ENCODE measurements at regions not wholly inside any gene's neighbourhood (a gene's known extent, or its start where the extent isn't known, plus 50 kb on each side); places are given as distances from the start of the nearest gene placed in this dataset.

DNA sequence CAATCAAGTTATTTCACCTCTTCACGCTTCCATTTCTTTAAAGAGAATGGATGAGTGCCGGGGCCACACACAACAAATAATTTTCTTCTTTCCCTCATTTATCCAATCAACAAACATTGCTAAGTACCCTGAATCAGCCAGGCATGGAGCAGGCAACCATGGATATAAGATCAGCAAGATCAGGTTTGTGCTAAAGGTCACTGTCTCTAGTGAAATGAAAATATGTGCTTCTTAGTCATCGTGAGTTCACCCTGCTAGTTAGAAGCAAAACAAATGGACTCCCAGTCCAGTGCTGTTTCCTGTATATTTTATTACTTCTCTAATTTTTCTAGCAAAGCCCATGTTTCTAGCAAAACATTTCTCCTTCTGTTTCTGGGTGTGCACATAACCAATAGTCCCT, 629.2 kb downstream of the BNC2 start:
- peak overlapping the region; percentile 47 for H3K27ac ChIP-seq (ENCODE audit: low read depth, low read length)
- no peaks in the 10 kb centered on the region for H3K27me3 ChIP-seq (ENCODE audit: insufficient read depth, low read length)
- 0 out of 2 replicates have a peak overlapping the region, but pooled peaks have one; percentile 6 for H3K4me3 ChIP-seq (ENCODE audit: low read depth, low read length)
- H2AFZ ChIP-seq (ENCODE audit: low read length, unreplicated experiment): no peak overlapping the region
- H3K4me1 ChIP-seq (ENCODE audit: control insufficient read depth, insufficient read depth, low read length, unreplicated experiment): peaks cover 49% of the 10 kb centered on the region
- H3K36me3 ChIP-seq (ENCODE audit: insufficient read depth, low read length): no peaks in the 10 kb centered on the region
- H3K79me2 ChIP-seq (ENCODE audit: control insufficient read depth, insufficient read depth, low read length, unreplicated experiment): no peaks in the 10 kb centered on the region

DNA sequence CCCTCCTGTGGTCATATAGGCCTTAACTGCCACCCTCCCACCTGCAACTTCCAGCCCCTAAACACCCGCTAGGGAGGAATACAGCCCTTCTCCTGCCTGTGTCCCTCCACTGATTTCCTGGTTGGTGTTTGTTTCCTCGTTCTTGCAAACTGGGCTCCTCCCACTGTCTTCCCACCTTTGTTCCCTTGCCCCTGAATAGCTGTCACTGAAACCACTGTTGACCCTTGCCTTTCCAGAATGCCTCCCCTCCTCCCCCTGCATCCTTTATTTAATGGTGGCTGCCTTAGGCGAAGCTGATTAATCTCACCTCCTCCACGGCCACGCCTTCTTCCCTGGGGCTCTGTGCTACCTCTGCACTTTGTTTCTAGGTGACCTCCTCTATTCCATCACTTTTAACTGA, 626.7 kb downstream of the BNC2 start:
- H3K4me3 ChIP-seq (ENCODE audit: low read depth, low read length): no peak overlapping the region
- H3K36me3 ChIP-seq (ENCODE audit: insufficient read depth, low read length): no peaks in the 10 kb centered on the region
- no peak overlapping the region for H2AFZ ChIP-seq (ENCODE audit: low read length, unreplicated experiment)
- H3K27ac ChIP-seq (ENCODE audit: low read depth, low read length): no peak overlapping the region
- peaks cover 55% of the 10 kb centered on the region for H3K4me1 ChIP-seq (ENCODE audit: control insufficient read depth, insufficient read depth, low read length, unreplicated experiment)
- H3K79me2 ChIP-seq (ENCODE audit: control insufficient read depth, insufficient read depth, low read length, unreplicated experiment): no peaks in the 10 kb centered on the region
- H3K27me3 ChIP-seq (ENCODE audit: insufficient read depth, low read length): no peaks in the 10 kb centered on the region

DNA sequence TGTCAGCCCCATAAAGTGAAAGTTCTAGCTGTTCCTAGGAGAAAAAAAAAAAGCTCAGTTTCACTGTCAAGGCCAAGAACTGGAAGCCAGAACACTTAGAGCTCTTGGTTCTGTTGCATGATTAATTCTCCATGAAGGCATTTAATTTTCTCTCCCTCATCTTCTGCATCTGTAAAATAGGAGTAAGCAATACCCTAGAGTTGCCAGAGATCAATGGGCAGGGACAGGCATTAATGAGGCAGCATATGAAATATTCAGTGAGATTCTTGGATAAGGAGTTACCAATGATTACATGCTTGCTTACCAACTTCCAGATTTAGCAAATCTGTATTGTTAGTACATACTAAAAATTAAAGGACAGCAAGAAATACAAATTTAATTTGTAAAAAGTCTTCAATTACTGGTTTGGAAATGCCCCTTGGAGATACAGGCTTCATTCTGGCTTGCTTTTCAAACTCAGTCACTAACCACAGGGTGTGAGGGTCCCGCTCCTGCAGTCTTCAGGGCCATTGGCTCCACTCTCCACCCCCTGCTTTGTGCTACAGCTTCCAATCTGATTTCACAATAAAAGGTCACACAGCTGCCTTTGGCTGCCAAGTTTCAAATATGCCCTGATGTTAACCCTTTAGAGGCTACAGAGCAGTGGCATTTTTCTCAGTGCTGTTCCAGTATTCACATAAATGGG, 624.6 kb downstream of the BNC2 start:
- Histone ChIP-seq H3K27me3 (ENCODE audit: insufficient read depth, low read length) (no peaks in the 10 kb centered on the region), H3K4me3 (ENCODE audit: low read depth, low read length) (peak overlapping the region; percentile 28; the same call in 1 of the 2 replicates), H3K79me2 (ENCODE audit: control insufficient read depth, insufficient read depth, low read length, unreplicated experiment) (no peaks in the 10 kb centered on the region), H3K27ac (ENCODE audit: low read depth, low read length) (peak overlapping the region; percentile 68), H3K4me1 (ENCODE audit: control insufficient read depth, insufficient read depth, low read length, unreplicated experiment) (peaks cover 45% of the 10 kb centered on the region), H2AFZ (ENCODE audit: low read length, unreplicated experiment) (no peak overlapping the region), H3K36me3 (ENCODE audit: insufficient read depth, low read length) (no peaks in the 10 kb centered on the region)

- peaks cover 36% of the 10 kb centered on the region for H3K4me1 ChIP-seq (ENCODE audit: control insufficient read depth, insufficient read depth, low read length, unreplicated experiment)
- H3K36me3 ChIP-seq (ENCODE audit: insufficient read depth, low read length): no peaks in the 10 kb centered on the region
- no peak overlapping the region for H2AFZ ChIP-seq (ENCODE audit: low read length, unreplicated experiment)
- no peaks in the 10 kb centered on the region for H3K27me3 ChIP-seq (ENCODE audit: insufficient read depth, low read length)
- no peaks in the 10 kb centered on the region for H3K79me2 ChIP-seq (ENCODE audit: control insufficient read depth, insufficient read depth, low read length, unreplicated experiment)
- H3K4me3 ChIP-seq (ENCODE audit: low read depth, low read length): no peak overlapping the region
- peak overlapping the region; percentile 68 for H3K27ac ChIP-seq (ENCODE audit: low read depth, low read length)
Observed at GRCh38 chr9:16246785-16247184, 623.7 kb downstream of the BNC2 start.

DNA sequence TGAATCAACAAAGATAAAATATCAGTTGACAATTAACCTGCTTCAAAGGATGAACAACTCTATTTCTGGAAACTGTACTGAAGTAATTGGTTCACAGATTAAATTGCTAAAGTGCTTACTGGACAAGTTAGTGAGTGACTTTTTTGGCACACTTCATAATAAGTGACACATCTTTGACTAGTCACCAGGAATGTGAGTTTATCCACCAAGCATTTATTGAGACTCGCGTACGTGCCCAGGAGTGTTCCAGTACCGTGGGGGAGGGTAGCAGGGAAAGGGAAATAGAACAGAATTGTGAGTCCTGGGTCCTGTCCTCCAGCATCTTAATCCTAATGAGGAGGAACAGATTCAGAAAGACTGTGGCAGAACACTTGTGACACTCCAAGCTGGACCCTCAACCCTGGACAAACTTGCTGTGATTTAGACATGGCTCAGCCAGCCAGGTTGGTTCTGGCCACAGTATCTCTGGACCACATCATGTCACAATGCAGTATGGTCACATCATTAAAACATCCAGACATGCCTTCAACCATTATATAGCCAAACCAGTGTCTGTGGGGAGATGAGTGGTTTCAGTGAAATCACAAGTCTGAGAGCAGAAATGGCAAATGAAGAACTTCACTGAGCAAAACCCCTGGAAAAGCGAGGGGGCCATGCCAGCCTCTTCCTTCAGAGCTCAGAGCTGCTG, 623.1 kb downstream of the BNC2 start:
- peak overlapping the region; percentile 68 for H3K27ac ChIP-seq (ENCODE audit: low read depth, low read length)

DNA sequence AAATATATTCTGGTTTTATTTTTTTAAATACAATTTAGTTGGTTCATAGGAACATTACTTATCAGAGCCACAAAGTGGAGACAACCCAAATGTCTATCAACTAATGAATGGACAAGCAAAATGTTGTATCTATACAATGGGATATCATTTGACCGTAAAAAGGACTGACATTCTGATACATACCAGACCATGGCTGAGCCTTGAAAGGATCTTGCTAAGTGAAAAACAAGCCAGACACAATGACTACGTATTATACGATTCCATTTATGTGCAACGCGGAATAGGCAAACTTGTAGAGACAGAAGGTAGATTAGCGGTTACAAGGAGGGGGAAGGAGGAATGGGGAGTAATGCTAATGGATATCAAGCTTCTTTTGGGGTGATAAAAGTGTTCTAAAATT, 621.6 kb downstream of the BNC2 start:
- Histone ChIP-seq H3K4me3 (ENCODE audit: low read depth, low read length) (no peak overlapping the region), H2AFZ (ENCODE audit: low read length, unreplicated experiment) (no peak overlapping the region), H3K27ac (ENCODE audit: low read depth, low read length) (no peak overlapping the region), H3K4me1 (ENCODE audit: control insufficient read depth, insufficient read depth, low read length, unreplicated experiment) (peaks cover 29% of the 10 kb centered on the region), H3K36me3 (ENCODE audit: insufficient read depth, low read length) (no peaks in the 10 kb centered on the region), H3K27me3 (ENCODE audit: insufficient read depth, low read length) (no peaks in the 10 kb centered on the region), H3K79me2 (ENCODE audit: control insufficient read depth, insufficient read depth, low read length, unreplicated experiment) (no peaks in the 10 kb centered on the region)

More for the DNA sequence above, 623.1 kb downstream of the BNC2 start:
- H2AFZ ChIP-seq (ENCODE audit: low read length, unreplicated experiment): peak overlapping the region; percentile 19
- no peaks in the 10 kb centered on the region for H3K27me3 ChIP-seq (ENCODE audit: insufficient read depth, low read length)
- no peaks in the 10 kb centered on the region for H3K36me3 ChIP-seq (ENCODE audit: insufficient read depth, low read length)
- H3K4me3 ChIP-seq (ENCODE audit: low read depth, low read length): no peak overlapping the region
- H3K79me2 ChIP-seq (ENCODE audit: control insufficient read depth, insufficient read depth, low read length, unreplicated experiment): no peaks in the 10 kb centered on the region
- peaks cover 31% of the 10 kb centered on the region for H3K4me1 ChIP-seq (ENCODE audit: control insufficient read depth, insufficient read depth, low read length, unreplicated experiment)

DNA sequence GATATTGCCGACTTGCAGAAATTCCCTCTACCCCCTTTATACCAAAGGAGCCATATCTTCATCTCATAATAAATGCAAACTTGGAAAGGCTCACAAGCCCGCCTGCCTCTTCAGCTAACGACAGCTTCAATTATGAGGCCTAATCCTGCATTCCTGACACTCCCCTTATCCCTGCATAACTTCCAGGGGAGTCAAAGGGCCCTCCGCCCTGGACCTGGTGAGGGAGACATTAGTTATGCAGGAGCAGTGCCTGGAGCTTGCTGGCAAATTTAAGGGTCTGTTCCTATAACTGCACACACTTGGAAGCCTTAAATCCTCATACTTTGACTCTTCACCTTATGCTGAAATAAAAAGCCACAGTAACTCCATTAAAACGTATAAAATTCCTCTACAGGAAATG, 617.9 kb downstream of the BNC2 start:
- peaks cover 3% of the 10 kb centered on the region for H3K4me1 ChIP-seq (ENCODE audit: control insufficient read depth, insufficient read depth, low read length, unreplicated experiment)

DNA sequence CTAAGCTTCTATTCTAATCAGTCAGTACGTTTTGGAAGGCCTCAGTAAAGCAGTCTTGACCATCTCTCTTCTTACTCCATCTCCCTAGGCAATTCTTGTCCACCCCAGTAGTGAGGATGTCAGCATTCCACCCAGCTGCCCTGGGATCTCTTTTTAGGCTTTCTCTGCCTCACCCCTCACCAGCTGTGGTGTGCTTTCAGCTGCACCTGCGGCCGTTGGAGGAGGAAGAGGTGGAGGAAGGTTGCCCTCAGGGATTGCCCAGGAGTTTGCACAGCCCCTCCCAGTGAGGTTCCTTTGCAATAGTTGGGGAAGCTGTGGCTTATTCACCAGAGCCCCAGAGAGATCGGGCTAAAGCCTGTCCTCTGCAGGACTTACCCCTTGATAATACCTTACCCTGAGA, 615.8 kb downstream of the BNC2 start:
- no peaks in the 10 kb centered on the region for H3K4me1 ChIP-seq (ENCODE audit: control insufficient read depth, insufficient read depth, low read length, unreplicated experiment)
- H3K79me2 ChIP-seq (ENCODE audit: control insufficient read depth, insufficient read depth, low read length, unreplicated experiment): no peaks in the 10 kb centered on the region
- H3K27ac ChIP-seq (ENCODE audit: low read depth, low read length): no peak overlapping the region
- H3K27me3 ChIP-seq (ENCODE audit: insufficient read depth, low read length): no peaks in the 10 kb centered on the region
- H3K4me3 ChIP-seq (ENCODE audit: low read depth, low read length): no peak overlapping the region
- no peak overlapping the region for H2AFZ ChIP-seq (ENCODE audit: low read length, unreplicated experiment)
- no peaks in the 10 kb centered on the region for H3K36me3 ChIP-seq (ENCODE audit: insufficient read depth, low read length)

More for the DNA sequence above, 617.9 kb downstream of the BNC2 start:
- Histone ChIP-seq H3K27ac (ENCODE audit: low read depth, low read length) (no peak overlapping the region), H3K79me2 (ENCODE audit: control insufficient read depth, insufficient read depth, low read length, unreplicated experiment) (no peaks in the 10 kb centered on the region), H3K4me3 (ENCODE audit: low read depth, low read length) (no peak overlapping the region), H3K27me3 (ENCODE audit: insufficient read depth, low read length) (no peaks in the 10 kb centered on the region), H2AFZ (ENCODE audit: low read length, unreplicated experiment) (no peak overlapping the region), H3K36me3 (ENCODE audit: insufficient read depth, low read length) (no peaks in the 10 kb centered on the region)

GRCh38 chr9:16255217-16255616, 615.3 kb downstream of the BNC2 start:
- H3K27me3 ChIP-seq (ENCODE audit: insufficient read depth, low read length): no peaks in the 10 kb centered on the region
- H3K36me3 ChIP-seq (ENCODE audit: insufficient read depth, low read length): no peaks in the 10 kb centered on the region
- no peak overlapping the region for H3K27ac ChIP-seq (ENCODE audit: low read depth, low read length)
- H2AFZ ChIP-seq (ENCODE audit: low read length, unreplicated experiment): no peak overlapping the region
- H3K4me1 ChIP-seq (ENCODE audit: control insufficient read depth, insufficient read depth, low read length, unreplicated experiment): no peaks in the 10 kb centered on the region
- H3K79me2 ChIP-seq (ENCODE audit: control insufficient read depth, insufficient read depth, low read length, unreplicated experiment): no peaks in the 10 kb centered on the region
- no peak overlapping the region for H3K4me3 ChIP-seq (ENCODE audit: low read depth, low read length)

DNA sequence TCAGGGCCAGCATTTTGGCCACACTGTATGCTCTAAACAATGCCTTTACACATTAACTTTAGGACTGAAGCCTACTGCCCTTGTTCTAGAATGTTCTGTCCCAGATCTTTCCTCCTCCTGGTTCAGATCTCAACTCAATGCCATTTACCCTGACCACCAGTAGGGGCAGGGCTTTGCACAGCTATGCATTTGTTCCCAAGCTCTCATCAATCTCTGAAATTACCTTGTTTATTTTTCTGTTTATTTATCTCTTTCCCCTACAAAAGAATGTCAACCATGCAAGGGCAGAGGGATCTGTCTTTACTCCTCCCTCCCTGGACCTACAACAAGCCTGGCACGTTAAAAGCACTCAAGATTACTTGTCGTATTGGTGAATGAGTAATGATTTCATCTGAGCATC, 612.9 kb downstream of the BNC2 start:
- Histone ChIP-seq H3K4me3 (ENCODE audit: low read depth, low read length) (no peak overlapping the region), H3K27ac (ENCODE audit: low read depth, low read length) (no peak overlapping the region), H3K4me1 (ENCODE audit: control insufficient read depth, insufficient read depth, low read length, unreplicated experiment) (no peaks in the 10 kb centered on the region), H3K79me2 (ENCODE audit: control insufficient read depth, insufficient read depth, low read length, unreplicated experiment) (no peaks in the 10 kb centered on the region), H2AFZ (ENCODE audit: low read length, unreplicated experiment) (no peak overlapping the region), H3K36me3 (ENCODE audit: insufficient read depth, low read length) (no peaks in the 10 kb centered on the region), H3K27me3 (ENCODE audit: insufficient read depth, low read length) (no peaks in the 10 kb centered on the region)

DNA sequence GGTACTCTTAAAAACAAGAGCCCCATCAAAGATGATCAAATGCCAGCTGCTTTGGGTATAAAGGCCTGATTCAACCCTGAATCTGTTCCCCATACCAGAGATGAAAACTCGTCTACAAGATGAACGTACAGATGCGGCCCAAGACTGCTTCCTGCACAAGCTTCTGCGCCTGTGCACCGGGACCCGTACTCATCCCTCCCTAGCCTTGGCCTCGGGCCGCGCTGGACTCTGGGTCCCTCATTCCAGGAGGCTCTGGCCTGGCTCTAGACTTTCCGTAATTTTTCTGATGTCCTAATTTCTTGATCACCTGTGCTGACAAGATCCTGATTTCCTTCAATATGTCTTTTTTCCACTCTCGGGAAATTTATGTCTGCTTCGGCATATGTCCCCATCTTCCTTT, 612.3 kb downstream of the BNC2 start:
- Histone ChIP-seq H3K27ac (ENCODE audit: low read depth, low read length) (no peak overlapping the region), H3K36me3 (ENCODE audit: insufficient read depth, low read length) (no peaks in the 10 kb centered on the region), H3K27me3 (ENCODE audit: insufficient read depth, low read length) (no peaks in the 10 kb centered on the region), H3K79me2 (ENCODE audit: control insufficient read depth, insufficient read depth, low read length, unreplicated experiment) (no peaks in the 10 kb centered on the region), H3K4me1 (ENCODE audit: control insufficient read depth, insufficient read depth, low read length, unreplicated experiment) (peaks cover 5% of the 10 kb centered on the region), H3K4me3 (ENCODE audit: low read depth, low read length) (no peak overlapping the region), H2AFZ (ENCODE audit: low read length, unreplicated experiment) (no peak overlapping the region)
